Kidney tubule cell (primary cell): ENCODE measurements at regions not wholly inside any gene's neighbourhood (a gene's known extent, or its start where the extent isn't known, plus 50 kb on each side); places are given as distances from the start of the nearest gene placed in this dataset.

ENCODE experiments used
- DNase-seq: peaks from one replicate; pipeline ENCODE4 v3.0.0-alpha.2; 2018; ENCODE audit warnings: low spot score

DNA sequence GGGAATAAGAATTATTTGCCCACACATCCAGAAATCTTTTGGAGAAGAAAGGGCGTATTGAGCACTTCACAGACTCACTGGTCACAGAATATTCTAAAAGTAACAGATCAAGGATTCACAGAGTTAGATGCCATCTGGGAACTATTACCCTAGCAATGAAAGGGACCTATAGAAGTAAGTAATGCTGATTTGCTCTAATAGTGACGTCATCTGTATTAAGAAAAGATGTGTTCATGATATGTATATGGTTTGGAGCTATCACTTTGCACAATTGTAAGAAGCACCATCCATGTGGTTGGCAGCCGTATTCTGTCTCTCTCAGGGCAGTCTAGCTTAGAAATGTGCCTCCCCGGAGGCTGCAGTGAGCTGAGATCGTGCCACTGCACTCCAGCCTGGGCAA is 52.8 kb upstream of the SV2C start:
- DNase-seq: no peak

DNA sequence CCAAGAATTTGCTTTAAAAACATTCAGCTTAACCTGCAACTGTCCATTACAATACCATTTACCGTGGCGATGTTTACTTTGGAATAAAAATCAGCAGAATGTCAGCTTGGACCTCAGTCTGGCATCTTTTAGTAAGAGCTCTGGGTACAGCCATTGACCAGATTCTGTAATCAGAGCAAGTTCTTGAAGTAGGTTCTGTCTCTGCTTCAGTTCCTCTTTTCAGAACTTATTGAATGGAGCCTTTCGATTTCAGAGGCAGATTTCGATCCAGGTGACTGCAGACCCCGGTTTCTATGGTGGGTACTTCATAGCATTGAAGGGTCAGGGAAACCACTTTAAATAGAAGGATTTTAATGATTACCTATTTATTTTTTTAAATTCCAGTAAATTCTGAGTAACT is 53.4 kb upstream of the SV2C start:
- DNase-seq: no peak

DNA sequence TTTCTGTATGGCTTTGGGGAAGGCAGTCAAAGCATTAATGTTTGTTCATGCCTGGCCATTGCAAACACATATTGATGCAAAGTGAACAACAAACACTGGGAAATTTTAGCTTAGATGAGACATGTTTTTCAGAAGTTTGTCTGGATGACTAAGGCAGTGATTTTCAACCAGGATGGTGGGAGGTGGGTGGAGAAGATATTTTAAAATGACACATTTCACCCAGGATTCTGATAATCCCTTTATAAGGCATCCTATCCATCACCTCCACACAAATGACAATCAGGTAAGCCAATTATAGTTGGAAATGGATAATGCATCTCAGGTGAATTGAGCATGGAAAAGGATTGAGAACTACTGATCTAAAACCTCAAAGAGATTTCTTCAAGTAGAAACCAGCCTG is 57.4 kb upstream of the SV2C start:
- no peak for DNase-seq

DNA sequence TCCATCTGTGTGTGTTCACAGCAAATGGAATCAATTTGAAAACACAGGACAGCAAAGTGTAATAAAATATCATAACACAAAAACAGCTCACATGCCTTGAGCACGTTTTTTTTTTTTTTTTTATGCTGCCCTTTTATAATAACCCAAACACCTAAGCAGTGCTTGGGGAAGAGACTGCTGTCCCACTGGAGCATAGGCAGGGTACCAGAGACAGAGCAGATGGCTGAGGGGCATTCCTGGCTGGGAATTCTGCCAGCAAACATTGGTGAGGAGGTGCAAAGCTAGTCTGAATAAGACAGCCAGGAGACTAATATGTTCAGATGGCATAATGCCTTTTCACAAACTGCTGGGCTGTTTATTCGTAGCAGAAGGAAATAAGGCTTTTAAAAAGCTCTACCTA is 58.1 kb upstream of the SV2C start:
- no peak for DNase-seq

DNA sequence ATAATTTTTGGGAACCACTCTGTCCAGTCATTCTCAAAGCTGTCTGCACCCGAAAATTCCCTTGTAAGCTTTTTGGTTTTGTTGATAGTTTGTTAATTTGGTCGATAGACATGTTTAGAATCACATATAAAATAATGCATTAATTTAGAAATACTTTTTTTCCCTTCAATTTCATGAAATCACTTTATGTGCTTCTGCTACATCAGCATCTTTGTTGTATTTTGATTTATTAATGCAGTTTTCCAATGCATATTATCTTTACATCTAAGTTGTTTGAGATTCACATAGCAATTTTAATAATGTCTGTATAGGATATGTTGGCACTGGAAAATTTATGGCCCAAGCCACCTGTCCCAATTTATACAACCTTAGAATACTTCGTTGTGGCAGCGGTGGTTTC is 60.6 kb upstream of the SV2C start:
- no peak for DNase-seq

DNA sequence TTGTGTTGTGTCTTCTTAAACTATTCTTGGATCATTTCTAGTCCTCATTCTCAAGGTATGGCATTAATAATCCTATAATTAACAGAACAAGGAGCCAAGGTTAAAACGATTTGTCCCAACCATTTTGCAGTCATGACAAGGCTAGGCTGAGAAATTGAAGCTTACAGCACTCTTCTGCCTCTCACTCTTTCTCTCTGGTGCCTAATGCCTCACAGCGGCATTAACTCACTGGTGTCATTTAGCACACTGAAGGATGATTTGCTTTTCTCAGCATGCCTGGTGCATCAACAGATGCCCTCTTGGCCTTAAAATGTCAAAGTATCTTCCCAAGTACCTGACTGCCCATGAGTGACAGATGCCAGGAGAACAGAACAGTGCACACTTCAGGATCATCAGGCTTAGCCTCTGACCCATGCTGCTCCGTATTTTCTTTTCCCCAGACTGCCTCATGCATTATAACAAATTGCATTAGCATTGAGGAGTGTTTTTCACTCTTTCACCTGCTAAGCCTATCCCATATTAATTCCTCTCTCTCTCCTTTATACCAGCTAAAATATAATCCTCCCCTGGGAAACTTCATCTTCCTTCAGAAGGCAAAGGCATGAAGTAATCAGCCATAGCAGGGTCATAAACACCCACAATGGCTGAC is 61.1 kb upstream of the SV2C start:
- DNase-seq: no peak

DNA sequence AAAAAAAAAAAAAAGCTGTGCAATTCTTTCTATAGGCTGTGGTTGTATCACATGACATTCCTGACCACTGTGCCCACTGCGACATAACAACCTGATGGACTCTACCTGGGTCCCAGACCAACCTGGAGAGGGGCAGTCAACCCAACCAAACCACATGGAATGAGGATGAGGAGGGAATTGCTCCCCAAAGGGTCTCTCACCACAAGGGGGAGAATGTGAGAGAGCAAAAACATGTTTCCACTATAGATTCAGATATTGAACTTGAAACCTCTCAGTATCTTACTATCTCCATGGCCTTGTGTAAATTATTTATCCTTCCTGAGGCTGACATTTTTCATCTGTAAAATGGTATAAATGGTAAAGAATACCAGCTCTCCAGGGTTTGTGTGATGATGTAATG is 66.9 kb upstream of the SV2C start:
- no peak for DNase-seq

DNA sequence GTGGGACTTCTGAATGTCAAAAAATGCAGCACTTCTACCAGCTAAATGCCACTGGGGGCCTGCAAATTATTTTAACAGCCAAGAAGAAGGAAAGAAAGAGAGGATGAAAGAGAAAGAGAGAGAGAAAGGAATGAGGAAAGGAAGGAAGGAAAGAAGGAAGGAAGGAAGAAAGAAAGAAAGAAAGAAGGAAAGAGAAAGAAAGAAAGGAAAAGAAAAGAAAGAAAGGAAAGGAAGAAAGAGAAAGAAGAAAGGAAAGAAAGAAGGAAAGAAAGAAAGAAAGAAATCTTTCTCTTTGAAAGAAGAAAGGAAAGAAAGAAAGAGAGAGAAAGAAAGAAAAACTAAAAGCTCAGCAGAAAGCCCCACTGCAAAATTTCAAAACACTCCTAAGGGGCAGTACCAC is 69.2 kb upstream of the SV2C start:
- no peak for DNase-seq

DNA sequence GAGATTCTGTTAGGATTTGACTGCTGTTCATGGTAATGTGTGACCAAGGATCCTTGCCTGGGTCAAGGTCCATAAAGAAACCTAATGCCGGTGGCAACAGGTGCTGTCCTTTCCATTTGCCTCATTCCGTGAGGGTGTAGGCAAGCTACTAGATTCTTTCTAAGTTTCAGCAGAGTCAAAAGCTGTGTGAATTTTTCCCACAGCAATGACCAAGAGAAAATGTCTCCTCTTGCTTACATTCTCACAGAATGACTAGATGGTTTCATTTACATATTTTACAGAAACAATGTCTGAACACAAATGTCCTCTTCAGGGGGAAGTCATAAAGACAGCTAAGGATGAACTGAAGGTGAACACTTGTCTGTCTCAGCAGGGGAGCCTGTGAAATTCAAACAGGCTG is 75.3 kb upstream of the SV2C start:
- DNase-seq: no peak

DNA sequence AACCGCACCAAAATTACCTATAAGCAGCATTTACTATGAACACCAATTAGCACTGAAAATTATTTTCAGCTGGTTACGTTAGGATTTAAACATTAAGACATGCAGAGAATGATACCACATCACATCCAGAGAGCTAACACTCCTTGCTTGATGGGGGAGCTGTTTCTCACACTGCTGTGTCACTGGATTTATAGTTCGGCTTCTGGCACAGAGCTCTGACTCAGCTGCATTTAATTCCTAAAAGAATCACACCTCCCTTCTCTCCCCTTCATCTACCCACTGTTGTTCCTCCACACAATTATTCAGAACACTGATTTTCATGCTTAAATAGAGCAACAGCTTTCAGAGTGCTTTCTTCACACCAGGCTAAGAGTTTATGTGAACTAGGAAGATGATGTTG is 82.6 kb upstream of the SV2C start:
- no peak for DNase-seq

DNA sequence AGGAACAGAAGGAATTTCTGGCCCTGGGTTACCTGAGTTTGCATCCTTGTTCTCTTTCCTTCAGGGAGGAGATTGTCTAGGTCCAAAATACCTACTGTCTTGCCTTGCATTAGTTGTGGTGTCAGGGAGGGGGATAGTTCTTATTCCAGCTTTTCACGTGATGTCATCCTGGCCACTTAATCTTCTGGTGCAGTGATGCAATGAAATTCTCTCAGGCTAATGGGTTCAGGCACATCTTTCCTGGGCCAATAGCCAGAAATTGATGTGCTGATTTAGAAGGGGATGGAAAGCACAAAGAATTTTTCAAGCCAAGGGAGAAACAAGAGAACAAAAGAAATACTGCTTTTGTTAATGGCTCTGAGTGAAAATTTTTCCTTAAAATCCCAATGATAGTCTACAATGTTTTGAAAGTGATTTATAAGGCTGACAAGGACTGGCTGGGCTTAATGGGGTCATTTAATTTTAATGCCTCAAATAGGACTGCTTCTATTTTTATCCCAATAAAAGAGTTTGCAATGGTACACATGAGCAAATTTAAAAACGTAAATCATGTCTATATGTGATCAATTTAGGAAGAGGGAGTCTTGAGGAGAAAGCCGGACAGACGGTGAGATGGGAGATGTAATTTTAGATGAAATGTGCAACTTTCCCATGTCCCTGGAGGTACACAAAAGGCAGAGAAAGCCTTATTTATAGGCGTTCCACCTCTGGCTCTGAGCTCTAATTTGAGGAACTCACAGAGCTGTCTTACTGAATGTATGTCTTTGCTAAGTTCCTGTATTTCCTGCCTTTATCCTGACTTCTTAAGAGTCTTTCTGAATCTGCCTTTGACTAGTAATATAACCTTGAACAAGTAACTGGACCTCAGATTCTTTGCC is 89.3 kb upstream of the SV2C start:
- no peak for DNase-seq

DNA sequence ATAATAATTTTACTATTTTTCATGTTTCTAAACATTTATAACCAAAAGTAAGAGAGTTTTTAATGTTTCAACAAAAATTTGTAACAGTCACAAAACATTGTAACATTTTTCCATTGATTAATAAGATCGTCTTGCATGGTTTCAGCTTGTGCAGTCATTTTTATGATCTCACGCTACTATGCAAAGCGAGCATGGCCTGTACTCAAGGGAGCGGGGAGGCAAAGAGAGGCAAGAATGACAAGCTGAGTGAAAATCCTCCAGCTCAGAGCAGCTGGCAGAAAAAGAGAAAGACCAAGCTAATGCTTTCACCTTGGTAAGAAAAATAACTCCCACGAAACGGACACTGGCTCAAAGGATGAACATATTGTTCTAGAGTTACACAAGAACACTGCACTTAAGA is 90.0 kb upstream of the SV2C start:
- no peak for DNase-seq

DNA sequence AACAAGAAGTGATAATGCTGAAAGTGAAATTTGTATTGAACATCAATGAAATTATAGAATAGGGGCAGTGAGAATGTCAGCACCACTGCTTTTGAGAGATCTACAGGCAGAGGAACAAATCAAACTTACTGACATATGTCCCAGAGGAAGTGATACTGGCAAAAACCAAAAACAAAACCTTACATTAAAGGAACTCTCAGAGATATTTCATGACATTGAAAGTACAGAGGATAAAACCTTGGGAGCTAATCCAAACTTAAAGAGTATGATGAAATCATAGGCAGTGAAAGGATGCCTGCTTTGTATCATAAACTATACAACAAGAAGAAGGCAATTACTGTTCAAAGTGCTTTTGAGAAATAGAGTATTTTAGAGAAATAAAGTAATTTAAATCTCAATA is 90.4 kb upstream of the SV2C start:
- no peak for DNase-seq

DNA sequence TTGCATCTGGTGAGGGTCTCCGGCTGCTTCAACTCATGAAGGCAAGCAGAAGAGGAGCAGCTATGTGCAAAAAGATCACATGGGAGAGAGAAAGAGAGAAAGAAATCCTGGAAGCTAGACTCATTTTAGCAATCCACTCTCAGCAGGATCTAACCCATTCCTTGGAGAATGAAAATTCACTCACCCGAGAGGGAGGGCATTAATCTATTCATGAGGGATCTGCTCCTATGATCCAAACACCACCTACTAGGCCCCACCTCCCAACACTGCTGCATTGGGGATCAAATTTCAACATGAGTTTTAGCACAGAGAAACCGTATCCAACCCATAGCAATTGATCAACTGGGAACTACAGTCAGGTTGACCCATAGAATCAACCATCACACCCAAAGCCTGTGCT is 98.1 kb upstream of the SV2C start:
- no peak for DNase-seq

DNA sequence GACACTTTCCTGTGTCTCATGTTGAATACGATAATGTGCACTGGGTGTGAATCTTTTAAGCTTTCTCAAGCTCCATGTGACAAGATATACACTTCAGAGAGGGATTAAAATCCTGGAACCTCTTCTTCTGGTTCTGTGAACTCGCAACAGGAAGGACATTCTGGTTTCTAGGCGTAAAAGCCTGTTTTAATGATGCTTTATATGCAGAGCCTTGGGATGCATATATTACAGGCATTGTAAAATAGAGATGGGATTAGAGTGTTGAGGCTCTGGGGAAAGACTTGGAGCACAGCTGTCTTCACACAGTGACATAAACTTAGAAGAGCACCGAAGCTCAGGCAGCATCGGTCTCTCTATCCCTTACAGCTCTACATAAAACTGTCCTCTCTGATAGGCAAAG is 107.7 kb upstream of the SV2C start:
- DNase-seq: no peak

DNA sequence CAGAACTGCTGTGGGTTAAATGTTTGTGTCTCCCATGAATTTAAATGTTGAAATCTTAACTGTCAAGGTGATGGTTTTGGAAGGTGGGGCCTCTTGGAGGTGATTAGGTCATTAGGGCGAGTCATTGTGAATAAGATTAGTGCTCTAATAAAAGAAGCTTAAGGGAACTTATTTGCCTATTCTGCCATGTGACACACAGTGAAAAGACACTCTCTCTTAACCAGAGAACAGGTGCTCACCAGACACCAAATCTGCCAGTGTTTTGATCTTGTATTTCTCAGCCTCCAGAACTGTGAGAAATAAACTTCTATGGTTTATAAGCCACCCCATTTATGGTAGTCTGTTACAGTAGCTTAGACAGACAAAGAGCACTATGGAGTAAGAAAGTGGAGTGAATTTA is 117.9 kb upstream of the SV2C start:
- no peak for DNase-seq

DNA sequence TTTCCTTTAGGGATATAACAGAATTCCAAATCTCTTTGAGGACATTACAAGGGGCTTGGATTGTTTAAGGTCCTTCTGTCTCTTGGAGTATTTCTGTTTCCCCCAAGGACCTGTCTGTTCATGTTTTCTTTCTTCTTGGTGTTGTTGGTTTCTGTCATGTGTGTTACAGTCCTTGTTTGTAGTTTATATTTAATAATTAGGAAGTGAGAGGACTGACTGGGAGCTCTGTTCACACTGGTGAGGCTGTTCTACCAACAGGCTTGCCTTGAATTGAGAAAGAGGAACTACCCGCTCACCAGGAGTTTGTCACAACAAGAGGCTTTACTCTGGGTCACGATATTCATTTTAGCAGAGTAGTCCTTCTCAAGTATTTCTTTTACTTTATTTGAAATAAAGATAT is 119.2 kb upstream of the SV2C start:
- DNase-seq: no peak

DNA sequence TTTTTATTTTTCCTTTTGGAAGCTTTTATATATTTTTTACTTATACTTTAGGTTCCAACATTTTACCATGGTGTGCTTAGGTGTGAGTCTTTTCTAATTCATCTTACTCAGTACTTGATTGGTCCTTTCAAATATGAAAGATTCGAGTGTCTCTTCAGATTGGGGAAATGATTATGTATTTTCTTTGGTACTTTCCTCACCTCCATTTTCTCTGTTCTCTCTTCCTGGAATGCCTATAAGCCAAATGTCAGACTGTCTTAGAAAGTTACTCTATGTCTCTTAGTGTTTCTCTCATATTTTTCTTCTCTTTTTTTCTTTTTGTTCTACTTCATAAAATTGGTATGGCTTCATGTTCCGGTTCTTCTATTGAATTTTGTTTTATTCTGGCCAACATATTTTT is 119.6 kb upstream of the SV2C start:
- no peak for DNase-seq

DNA sequence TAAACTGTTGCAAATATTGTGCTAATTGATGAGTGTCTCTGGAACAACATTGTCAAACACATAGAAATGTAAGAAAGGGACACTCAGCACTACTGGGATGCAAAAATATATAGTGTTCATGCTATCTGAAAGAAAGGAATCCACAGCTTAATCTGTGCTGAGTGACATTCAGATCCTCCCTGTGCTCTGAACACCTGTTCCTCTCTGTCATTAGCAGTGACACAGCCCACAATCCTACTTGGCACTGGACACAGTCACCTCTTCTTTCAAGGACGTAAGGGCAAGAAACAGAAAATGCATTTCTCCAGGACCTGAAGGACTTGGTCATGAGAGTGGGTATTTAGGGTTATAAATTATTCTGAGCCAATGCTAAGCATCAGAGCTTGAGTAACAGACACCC is 121.4 kb upstream of the SV2C start:
- no peak for DNase-seq

DNA sequence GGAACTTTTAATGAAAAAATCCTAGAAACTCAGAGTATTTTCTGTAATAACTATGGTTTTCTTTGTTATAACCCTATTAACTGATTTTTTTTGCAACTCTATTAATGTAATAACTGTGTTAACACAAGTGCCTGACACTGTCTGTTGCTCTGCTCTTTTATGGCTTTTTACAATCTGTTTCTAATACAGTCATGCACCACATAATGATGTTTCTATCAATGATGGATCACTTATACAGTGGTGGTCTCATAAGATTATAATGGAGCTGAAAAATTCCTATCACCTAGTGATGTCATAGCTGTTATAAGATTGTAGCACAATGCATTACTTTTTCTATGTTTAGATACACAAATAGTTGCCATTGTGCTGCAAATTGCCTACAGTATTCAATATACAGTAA is 123.1 kb upstream of the SV2C start:
- DNase-seq: no peak

DNA sequence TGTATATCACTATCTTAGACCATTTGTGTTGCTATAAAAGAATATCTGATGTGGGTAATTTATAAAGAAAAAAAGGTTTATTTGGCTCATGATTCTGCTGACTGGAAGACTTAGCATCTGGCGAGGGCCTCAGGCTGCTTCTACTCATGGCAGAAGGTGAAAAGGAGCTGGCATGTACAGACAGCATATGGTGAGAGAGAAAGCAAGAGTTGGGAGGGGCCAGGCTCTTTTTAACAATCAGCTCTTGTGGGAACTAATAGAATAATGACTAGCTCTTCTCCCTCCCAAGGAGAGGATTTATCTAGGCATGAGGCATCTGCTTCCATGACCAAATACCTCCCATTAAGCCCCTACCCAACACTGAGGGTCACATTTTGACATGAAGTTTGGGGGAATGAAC is 130.2 kb upstream of the SV2C start:
- no peak for DNase-seq

DNA sequence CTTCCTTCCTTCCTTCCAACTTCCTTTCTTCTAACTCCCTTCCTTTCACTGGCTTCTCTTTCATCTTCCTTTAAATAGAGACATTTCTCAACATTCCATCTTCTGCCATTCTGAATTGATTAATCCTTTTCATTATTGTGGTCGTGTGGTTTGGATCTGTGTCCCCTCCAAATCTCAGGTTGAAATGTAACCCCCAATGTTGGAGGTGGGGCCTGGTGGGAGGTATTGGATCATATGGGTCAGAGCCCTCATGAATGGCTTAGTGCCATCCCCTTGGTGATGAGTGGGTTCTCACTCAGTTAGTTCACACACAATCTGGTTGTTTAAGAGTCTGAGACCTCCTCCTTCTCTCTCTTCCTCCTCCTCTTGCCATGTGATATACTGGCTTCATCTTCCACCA is 130.9 kb upstream of the SV2C start:
- DNase-seq: no peak

DNA sequence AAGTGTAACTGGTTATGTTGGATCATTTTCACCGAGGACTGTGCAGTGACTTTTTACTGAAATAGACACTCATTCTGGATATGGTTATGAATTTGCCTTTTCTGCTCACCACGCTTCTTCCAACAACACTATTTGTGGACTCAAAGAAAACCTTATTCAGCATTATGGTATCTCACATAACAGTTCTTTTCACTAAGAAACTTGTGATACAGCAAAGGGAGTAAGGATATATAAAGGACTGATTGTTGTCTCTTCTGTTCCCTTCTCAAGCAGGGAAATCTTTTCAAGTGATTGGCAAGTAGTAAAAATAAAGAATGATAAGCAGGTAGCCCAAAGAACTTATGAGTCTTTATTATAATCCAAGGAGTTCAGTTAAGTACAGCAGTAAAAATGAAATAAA is 131.5 kb upstream of the SV2C start:
- no peak for DNase-seq

DNA sequence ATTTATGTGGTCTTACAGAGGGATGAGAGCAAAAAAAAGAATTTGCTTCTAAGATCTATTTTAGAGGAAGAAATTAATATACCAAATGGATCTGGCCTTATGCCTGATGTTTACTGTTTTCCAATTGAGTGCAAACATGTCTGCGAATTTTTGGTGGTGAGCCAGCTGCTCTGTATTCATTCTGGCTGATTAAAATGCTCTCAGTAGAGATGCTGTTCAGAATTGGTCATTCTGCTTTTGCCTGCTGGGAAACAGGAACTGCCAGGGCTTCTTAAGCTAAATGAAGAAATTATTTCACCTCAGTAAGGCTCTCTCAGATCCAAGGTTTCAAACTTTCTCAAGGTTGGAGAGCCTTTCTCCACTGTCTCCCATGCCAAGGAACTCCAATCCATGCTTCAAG is 132.0 kb upstream of the SV2C start:
- DNase-seq: no peak
